DOHH2 (cell line): ENCODE measurements at regions not wholly inside any gene's neighbourhood (a gene's known extent, or its start where the extent isn't known, plus 50 kb on each side); places are given as distances from the start of the nearest gene placed in this dataset.

Experiments
- CTCF ChIP-seq: fragments of 200-600 bp; sonication (generic); IDR thresholded peaks from one replicate; pipeline ENCODE4 v1.5.1; 2014; ENCODE audit warnings: antibody characterized with exemption, mild to moderate bottlenecking, low read depth, low read length; ENCODE audit not compliant: poor library complexity, severe bottlenecking
- EZH2phosphoT487 ChIP-seq: fragments of 200-600 bp; sonication (generic); IDR thresholded peaks from 2 replicates; pipeline ENCODE4 v1.6.1; 2017; ENCODE audit warnings: borderline replicate concordance, mild to moderate bottlenecking, antibody characterized with exemption, low read length, moderate library complexity, mixed read lengths

DNA sequence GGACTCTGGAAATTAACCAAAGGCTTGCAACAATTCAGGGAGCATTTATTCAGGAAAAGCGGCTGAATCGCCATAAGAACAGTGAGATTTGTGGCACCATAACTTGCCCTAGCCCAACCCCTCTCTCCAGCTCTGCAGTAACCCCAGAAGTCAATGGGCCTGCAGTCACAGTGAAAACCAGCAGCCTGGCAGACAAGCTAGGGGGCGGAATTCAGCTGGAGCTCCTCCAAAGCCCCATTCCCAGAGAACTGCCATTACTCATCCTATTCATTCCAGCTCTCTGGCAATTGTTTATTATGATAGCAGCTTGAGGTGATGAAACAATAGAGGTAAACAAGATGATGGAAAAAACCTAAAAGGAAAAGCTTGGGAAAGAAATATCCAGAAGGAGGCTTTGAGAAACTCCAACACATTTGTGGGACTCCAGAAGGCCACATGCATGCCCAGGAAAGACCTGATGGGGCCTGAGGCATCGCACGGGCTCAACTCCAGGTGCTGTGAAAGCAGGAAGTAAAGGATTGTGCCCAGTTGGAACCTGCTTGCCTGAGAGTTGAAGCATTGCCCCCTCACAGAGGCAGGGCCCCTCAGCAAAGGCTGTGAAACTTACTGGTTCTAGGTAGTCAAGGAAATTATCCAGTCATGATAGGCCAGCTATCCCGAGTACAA, 126.7 kb downstream of the TWIST2 start:
- TF ChIP-seq CTCF: no peak
- no peak for TF ChIP-seq EZH2phosphoT487
